Endothelial cell of umbilical vein (primary cell): ENCODE measurements at regions not wholly inside any gene's neighbourhood (a gene's known extent, or its start where the extent isn't known, plus 50 kb on each side); places are given as distances from the start of the nearest gene placed in this dataset.

Source experiments
- CTCF ChIP-seq, 2 donors: IDR thresholded peaks; 1 replicate in 1 of 2; 2 replicates in 1 of 2; pipeline ENCODE4 v1.5.1; 2011; ENCODE audit warnings: low read length in 2 of 2, mild to moderate bottlenecking in 2 of 2, moderate library complexity in 2 of 2, control low read depth in 1 of 2, inconsistent platforms in 1 of 2, low read depth in 1 of 2; ENCODE audit not compliant: insufficient read depth in 1 of 2; ENCODE audit errors: extremely low read depth in 1 of 2
- EZH2 ChIP-seq: IDR thresholded peaks from 2 replicates; pipeline ENCODE4 v1.6.1; 2012; ENCODE audit warnings: borderline replicate concordance, low read depth, mild to moderate bottlenecking, moderate library complexity, low read length, inconsistent platforms; ENCODE audit not compliant: severe bottlenecking
- FOS ChIP-seq: IDR thresholded peaks from 2 replicates; pipeline ENCODE4 v1.6.1; 2011; ENCODE audit warnings: mild to moderate bottlenecking, low read length, moderate library complexity, borderline replicate concordance; ENCODE audit not compliant: insufficient read depth
- GATA2 ChIP-seq: IDR thresholded peaks from 2 replicates; pipeline ENCODE4 v1.7.0; 2011; ENCODE audit warnings: low read depth, mild to moderate bottlenecking, moderate library complexity, mixed read lengths, low read length; ENCODE audit not compliant: insufficient read length, insufficient read depth
- JUN ChIP-seq: IDR thresholded peaks from 2 replicates; pipeline ENCODE4 v1.6.1; 2011; ENCODE audit warnings: borderline replicate concordance, low read depth; ENCODE audit not compliant: insufficient read length, insufficient read depth
- MAX ChIP-seq: IDR thresholded peaks from 2 replicates; pipeline ENCODE4 v1.6.1; 2011; ENCODE audit not compliant: insufficient read depth, insufficient read length
- MYC ChIP-seq: IDR thresholded peaks from one replicate; pipeline ENCODE4 v1.6.1; 2011; ENCODE audit warnings: mild to moderate bottlenecking, low read depth, low read length
- POLR2A ChIP-seq: IDR thresholded peaks from 2 replicates; pipeline ENCODE4 v1.6.1; 2012; ENCODE audit warnings: low read depth, mild to moderate bottlenecking, control low read depth, low read length
- POLR2AphosphoS5 ChIP-seq: IDR thresholded peaks from 2 replicates; pipeline ENCODE4 v1.6.1; 2012; ENCODE audit warnings: low read depth, mild to moderate bottlenecking, control low read depth, low read length, moderate library complexity; ENCODE audit not compliant: insufficient read depth

- TF ChIP-seq EZH2, result no peak
- no peak for TF ChIP-seq CTCF (IDR thresholded peaks at IDR 0.05; ENCODE audit: extremely low read depth in 1 of 2, insufficient read depth in 1 of 2, low read depth in 1 of 2, low read length in 2 of 2)
- TF ChIP-seq GATA2, result no peak
- TF ChIP-seq MAX, result no peak
- no peak for TF ChIP-seq POLR2AphosphoS5
- TF ChIP-seq POLR2A, result no peak
- TF ChIP-seq JUN, result no peak
- TF ChIP-seq FOS, result no peak
- TF ChIP-seq MYC, result no peak
These were observed 549.5 kb upstream of the ACTRT1 start for GRCh38 chrX:128601706-128602105.
